GM12864 (cell line): ENCODE measurements at regions not wholly inside any gene's neighbourhood (a gene's known extent, or its start where the extent isn't known, plus 50 kb on each side); places are given as distances from the start of the nearest gene placed in this dataset.

Experiments
- DNase-seq: peaks from one replicate; pipeline ENCODE4 v3.0.0-alpha.2; 2011; ENCODE audit warnings: low read depth
- H3K4me3 ChIP-seq: 2 replicates; pipeline ENCODE4 v1.5.1; 2011; ENCODE audit warnings: mild to moderate bottlenecking, low read depth, low read length, control low read depth
- CTCF ChIP-seq: IDR thresholded peaks from 2 replicates; pipeline ENCODE4 v1.5.1; 2011; ENCODE audit warnings: low read depth, mild to moderate bottlenecking, moderate library complexity, low read length, control low read depth, inconsistent platforms; ENCODE audit errors: missing control alignments

GRCh38 chr17:77418609-77419008 is 277.8 kb downstream of the SEC14L1 start:
- no peak overlapping the region for H3K4me3 ChIP-seq
- DNase-seq = no peak
- no peak for TF ChIP-seq CTCF

- no peak for DNase-seq
- H3K4me3 ChIP-seq = no peak overlapping the region
- no peak for TF ChIP-seq CTCF
Observed at GRCh38 chr17:77419095-77419494, 278.3 kb downstream of the SEC14L1 start.

GRCh38 chr17:77419547-77420094 is 278.9 kb downstream of the SEC14L1 start:
- no peak for DNase-seq

GRCh38 chr17:77420095-77420803 is 279.5 kb downstream of the SEC14L1 start:
- no peak for DNase-seq

More at GRCh38 chr17:77419547-77420094, 278.9 kb downstream of the SEC14L1 start:
- H3K4me3 ChIP-seq = no peak overlapping the region
- no peak for TF ChIP-seq CTCF

GRCh38 chr17:77420804-77421629 is 280.2 kb downstream of the SEC14L1 start:
- H3K4me3 ChIP-seq = no peak overlapping the region
- DNase-seq = no peak

More at GRCh38 chr17:77420095-77420803, 279.5 kb downstream of the SEC14L1 start:
- no peak overlapping the region for H3K4me3 ChIP-seq
- TF ChIP-seq CTCF = no peak

GRCh38 chr17:77421630-77421972 is 280.8 kb downstream of the SEC14L1 start:
- TF ChIP-seq CTCF = no peak
- no peak overlapping the region for H3K4me3 ChIP-seq
- DNase-seq = no peak

More at GRCh38 chr17:77420804-77421629, 280.2 kb downstream of the SEC14L1 start:
- no peak for TF ChIP-seq CTCF
